ENCODE measurements at regions not wholly inside any gene's neighbourhood (a gene's known extent, or its start where the extent isn't known, plus 50 kb on each side); places are given as distances from the start of the nearest gene placed in this dataset.

DNA sequence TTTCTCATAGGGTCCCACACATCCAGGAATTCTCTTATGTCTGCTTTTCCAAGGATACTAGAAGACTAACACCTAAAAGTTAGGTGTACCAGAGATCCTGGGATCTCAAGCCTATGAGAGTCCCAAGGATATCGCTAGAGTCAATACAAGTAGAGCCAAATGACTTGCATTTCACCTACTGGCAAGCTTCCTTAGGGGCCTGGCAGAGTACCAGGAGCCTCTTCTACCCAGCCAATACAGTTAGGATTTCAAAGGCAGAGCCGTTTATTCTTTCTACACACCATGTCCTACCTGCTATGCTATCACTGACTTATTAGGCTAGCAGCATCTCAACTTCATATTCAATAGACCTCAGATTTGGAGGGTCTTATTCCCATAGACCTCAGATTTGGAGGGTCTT, 53.5 kb upstream of the UNC5B start:
- no peak for TF ChIP-seq POLR2A (IDR thresholded peaks at IDR 0.05)
- TF ChIP-seq, protein P1, sequence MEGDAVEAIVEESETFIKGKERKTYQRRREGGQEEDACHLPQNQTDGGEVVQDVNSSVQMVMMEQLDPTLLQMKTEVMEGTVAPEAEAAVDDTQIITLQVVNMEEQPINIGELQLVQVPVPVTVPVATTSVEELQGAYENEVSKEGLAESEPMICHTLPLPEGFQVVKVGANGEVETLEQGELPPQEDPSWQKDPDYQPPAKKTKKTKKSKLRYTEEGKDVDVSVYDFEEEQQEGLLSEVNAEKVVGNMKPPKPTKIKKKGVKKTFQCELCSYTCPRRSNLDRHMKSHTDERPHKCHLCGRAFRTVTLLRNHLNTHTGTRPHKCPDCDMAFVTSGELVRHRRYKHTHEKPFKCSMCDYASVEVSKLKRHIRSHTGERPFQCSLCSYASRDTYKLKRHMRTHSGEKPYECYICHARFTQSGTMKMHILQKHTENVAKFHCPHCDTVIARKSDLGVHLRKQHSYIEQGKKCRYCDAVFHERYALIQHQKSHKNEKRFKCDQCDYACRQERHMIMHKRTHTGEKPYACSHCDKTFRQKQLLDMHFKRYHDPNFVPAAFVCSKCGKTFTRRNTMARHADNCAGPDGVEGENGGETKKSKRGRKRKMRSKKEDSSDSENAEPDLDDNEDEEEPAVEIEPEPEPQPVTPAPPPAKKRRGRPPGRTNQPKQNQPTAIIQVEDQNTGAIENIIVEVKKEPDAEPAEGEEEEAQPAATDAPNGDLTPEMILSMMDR (IDR thresholded peaks at IDR 0.05), result no peak
- H3K4me1 ChIP-seq, result no peaks in the 10 kb centered on the region
- intact Hi-C loops (cut with DNase I), result no loop called here
- H3K36me3 ChIP-seq, result no peaks in the 10 kb centered on the region
- no peak overlapping the region for H3K27ac ChIP-seq
- 79 to 90% methylated on average over 2 of the region's 2 CpGs for WGBS, 2 donors
- no peak overlapping the region for H3K4me3 ChIP-seq (replicated peaks in 1 of 3)
- no peaks in the 10 kb centered on the region for H3K27me3 ChIP-seq
- H3K9me3 ChIP-seq, result no peaks in the 10 kb centered on the region
- no peak for DNase-seq

DNA sequence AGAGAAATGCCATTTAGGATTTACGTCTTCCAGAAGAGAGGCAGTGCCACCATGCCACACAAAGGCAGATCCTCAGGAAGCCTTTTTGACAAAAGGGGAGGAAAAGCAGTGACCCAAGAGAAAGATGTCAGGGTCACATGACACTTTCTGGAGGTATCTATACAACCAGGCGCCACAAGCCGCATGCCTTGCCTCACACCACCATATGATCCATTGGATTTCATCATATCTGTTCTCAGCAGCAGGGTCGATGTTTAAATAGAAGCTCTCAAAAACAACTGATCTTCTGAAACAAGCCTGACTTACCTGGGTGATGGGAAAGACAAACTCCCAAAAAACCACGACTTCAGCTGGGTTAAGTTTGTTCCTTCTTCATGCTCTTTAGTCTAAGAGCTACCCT, 52.5 kb upstream of the UNC5B start:
- DNase-seq, result no peak
- intact Hi-C loops (cut with DNase I), result no loop called here
- no peak for TF ChIP-seq POLR2A (IDR thresholded peaks at IDR 0.05)
- TF ChIP-seq, protein P1 (IDR thresholded peaks at IDR 0.05), result no peak
- no peaks in the 10 kb centered on the region for H3K36me3 ChIP-seq
- H3K4me3 ChIP-seq (replicated peaks in 1 of 3), result no peak overlapping the region
- 93% methylated on average over 5 of the region's 5 CpGs for WGBS, 2 donors
- H3K27me3 ChIP-seq, result no peaks in the 10 kb centered on the region
- no peaks in the 10 kb centered on the region for H3K9me3 ChIP-seq
- H3K4me1 ChIP-seq, result no peaks in the 10 kb centered on the region
- H3K27ac ChIP-seq, result no peak overlapping the region

DNA sequence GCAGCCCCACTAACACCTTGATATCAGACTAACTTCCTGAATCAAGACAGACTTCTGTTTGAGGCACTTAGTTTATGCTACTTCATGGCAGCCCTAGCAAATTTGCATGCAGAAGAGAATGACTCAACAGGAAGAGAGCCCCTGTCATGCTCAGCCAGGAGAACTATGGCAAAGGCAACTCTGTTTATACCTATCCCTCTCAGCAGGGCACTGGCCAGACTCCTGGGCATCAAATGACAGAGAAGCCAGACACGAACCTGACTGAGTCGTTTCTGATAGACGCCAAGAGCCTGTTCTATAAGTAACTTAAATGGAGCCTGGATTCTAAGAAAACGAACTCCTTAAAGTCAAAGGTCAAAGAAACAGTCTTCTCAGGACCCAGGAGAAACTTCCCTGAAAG, 50.9 kb upstream of the UNC5B start:
- intact Hi-C loops (cut with DNase I), result no loop called here
- no peaks in the 10 kb centered on the region for H3K4me1 ChIP-seq
- H3K36me3 ChIP-seq, result no peaks in the 10 kb centered on the region
- 44 to 50% methylated on average over 4 of the region's 4 CpGs for WGBS, 2 donors
- TF ChIP-seq, protein P1 (IDR thresholded peaks at IDR 0.05), result no peak
- no peak for TF ChIP-seq POLR2A (IDR thresholded peaks at IDR 0.05)
- no peak overlapping the region for H3K4me3 ChIP-seq (replicated peaks in 1 of 3)
- no peaks in the 10 kb centered on the region for H3K9me3 ChIP-seq
- DNase-seq, result no peak
- no peaks in the 10 kb centered on the region for H3K27me3 ChIP-seq
- H3K27ac ChIP-seq, result no peak overlapping the region

All from thyroid gland (tissue), 4 donors.